Daoy (cell line): ENCODE measurements at regions not wholly inside any gene's neighbourhood (a gene's known extent, or its start where the extent isn't known, plus 50 kb on each side); places are given as distances from the start of the nearest gene placed in this dataset.

Experiments used
- DNase-seq: peaks from one replicate; pipeline ENCODE4 v3.0.0-alpha.2; 2015; ENCODE audit warnings: low read depth

DNA sequence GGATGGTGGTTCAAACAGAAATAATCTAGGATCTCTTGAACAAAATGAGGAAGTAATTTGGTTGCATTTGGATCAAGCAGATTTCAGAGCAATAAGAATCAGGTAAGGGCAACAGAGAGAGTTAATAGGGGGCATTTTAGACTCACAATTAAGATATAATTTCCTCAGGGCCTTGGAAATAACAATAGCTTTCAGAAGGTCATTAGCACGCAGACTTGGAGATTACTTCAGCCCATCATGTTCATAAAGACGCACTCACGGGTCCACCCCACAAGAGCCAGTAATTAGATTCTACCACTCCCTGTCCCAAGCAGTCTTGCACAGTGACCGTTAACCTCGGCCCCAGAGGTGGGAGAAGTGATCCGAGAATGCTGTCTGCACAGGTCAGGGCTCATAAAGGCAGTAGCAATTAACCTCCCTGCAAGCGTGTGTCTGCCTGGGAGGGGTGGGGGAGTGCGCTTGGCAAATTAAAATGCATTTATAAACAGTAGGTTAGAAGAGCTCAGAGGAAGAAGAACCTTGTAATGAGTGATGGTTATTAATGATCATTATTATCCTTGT, 125.7 kb upstream of the CCDC196 start:
- no peak for DNase-seq

GRCh38 chr14:66361013-66361412, 125.2 kb upstream of the CCDC196 start:
- DNase-seq: no peak

DNA sequence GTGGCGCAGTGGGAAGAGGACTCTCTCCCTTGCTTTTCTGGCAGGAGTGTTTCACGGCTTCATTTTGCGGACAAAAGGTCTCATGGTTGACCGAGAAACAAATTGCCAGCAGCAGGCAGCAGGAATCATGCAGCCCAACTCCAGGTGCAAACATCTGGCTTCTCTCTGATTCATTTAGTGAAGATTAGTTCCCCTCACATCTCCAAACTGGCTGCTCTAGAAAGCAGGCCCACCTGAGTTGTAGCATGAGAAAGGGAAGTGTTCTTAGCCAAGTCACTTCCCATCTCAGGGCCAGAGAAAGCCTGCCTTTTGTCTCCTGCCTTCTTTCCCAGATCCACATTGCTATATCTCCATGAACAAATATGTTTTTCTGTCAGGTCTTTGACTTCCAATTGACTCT, 120.8 kb upstream of the CCDC196 start:
- DNase-seq: no peak

DNA sequence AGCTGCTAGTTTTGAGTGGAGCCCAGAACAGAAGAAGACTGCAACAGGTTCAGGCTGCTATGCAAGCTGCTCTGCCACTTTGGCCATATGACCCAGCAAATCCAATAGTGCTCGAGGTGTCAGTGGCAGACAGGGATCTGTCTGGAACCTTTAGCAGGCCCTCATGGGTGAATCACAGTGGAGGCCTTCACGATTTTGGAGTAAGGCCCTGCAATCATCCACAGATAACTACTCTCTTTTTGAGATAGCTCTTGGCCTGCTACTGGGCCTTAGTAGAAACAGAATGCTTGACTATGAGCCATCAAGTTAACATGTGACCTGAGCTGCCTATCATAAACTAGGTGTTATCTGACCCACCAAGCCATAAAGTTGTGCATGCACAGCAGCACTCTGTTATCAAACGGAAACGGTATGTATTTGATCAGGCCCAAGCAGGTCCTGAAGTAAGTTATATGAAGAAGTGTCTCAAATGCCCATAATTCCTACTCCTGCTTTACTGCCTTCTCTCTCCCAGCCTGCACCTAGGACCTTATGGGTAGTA, 116.9 kb upstream of the CCDC196 start:
- DNase-seq: no peak

DNA sequence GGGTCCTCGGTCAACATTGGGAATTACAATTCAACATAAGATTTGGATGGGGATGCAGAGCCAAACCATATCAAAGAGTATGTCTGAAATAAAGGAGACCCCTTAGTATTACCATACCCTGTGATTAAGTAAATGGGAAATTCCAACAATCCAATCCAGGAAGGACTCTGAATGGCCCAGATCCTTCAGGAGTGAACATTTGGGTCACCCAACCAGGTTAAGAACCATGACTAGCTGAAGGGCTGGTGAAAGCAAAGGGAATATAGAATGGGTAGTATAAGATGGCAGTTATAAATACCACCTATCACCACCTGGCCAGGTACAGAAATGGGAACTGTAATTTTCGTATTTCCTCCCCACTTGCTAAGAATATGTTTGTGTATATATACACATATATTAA, 114.4 kb upstream of the CCDC196 start:
- DNase-seq: no peak

DNA sequence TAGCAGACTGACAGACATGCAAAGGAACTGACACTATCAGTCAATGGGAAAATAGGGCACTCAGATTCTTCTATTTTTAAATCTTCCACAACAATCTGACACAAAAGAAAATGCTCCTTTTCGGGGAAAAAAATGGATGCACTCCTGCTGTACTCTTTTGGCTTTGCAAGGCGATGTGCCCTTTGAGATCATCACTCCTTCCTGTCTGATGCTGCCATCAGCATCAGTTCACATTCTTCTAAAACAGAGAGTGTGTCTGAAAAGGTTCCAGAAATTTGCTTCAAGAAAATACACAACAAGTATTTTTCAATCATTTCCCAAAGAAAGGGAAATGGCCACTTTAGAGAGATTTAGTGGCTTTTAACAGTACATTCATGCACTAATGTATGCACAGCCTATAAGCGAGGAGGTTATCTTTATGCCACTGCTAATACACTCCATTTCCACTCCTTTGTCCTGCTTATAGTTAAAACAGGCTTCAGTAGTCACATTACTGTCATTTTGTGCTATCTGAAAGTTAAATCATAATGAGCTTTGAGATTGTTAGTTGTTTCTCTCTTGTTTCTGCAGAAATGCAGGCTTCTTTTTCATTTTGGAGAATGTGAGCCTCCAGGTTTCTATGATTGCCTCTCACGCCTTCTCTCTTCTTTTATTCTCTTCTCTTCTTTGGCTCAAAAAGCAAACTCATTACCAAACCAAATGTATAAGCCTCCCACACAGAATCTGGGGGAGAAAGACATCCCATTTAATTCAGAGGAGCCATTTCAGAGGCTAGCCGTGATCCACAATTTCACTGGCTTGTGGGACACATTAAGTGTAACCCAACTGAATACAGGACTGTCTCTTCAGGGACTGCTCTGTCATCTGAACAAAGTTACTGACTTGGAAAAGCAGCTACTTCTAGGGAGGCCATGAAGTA, 110.9 kb upstream of the CCDC196 start:
- no peak for DNase-seq

- DNase-seq: no peak
Observed at GRCh38 chr14:66377574-66377973, 108.6 kb upstream of the CCDC196 start.

DNA sequence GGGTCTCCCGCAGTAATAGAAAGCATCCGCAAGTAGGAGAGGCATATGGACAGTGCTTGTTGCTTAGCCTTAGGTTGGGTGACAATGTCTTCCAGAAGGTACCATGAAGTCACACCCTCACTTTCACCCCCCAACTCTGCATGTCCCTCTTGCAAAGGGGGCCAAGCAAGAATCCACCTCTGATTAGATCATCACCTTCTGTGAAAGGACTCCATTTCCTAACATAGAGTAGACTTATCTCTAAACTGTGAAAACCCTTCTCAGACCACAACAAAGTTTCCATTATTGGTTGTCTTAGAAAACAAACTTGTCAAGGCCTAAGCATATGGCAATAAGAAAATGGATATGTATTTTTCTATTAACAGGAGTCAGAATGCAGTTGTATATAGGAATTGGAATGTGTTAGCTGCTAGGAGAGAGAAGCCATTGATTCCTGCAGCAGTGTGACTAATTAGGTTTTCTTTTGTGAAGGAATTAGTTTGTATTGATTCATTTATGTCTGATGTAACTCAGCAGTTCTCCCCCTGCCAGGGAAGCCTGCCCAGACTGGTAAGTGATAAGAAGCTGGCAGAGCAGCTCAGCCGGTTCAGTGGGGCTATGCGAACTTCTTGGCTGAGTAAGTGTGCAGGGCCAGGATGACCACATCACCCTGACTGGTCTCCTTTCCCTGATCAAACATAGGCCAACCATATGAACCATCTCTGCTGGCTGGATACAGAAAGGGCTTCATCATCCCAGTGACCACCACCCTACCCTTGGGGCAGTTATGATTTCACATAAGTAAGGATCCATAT, 107.3 kb upstream of the CCDC196 start:
- no peak for DNase-seq

- DNase-seq: no peak
Observed at GRCh38 chr14:66380143-66380542, 106.0 kb upstream of the CCDC196 start.

- DNase-seq: no peak
Observed at GRCh38 chr14:66381755-66382154, 104.4 kb upstream of the CCDC196 start.

DNA sequence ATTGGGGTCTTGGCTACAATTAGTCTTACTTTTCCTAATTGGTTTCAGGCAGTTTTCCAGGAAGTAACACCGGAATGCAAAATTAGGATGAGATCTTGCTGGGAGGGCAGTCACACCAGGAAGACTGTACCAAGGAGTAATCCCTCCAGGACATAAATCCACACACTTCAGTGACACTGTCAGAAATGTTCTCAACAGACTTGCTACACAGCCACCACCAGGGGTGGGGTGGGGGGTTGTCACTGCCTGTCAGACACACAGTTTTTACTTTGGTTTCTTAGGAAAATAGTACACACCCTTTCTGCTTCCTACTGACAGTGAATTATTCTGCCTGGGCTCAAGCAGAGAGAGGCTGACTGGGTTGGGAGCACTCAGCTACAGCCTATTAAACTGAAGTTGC, 102.9 kb upstream of the CCDC196 start:
- no peak for DNase-seq

GRCh38 chr14:66383771-66384170, 102.4 kb upstream of the CCDC196 start:
- no peak for DNase-seq

DNA sequence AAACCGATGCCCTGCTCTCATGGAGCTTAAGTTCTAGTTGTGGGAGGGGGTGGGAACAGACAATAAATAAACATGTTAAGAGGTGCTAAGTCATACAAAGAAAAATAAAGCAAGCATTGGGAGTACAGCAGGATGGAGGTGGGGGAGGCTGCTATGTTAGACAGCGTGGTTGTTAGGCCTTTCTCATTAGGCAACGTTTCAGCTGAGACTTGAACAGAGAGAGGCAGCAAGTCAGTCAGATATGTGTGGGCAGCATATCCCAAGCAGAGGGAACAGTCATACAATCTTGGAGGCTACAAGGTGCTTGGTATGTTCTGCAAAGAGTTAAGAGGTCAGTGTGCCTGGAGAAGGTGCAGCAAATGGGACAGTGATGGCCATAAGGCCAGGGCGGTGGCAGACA, 97.7 kb upstream of the CCDC196 start:
- DNase-seq: no peak

DNA sequence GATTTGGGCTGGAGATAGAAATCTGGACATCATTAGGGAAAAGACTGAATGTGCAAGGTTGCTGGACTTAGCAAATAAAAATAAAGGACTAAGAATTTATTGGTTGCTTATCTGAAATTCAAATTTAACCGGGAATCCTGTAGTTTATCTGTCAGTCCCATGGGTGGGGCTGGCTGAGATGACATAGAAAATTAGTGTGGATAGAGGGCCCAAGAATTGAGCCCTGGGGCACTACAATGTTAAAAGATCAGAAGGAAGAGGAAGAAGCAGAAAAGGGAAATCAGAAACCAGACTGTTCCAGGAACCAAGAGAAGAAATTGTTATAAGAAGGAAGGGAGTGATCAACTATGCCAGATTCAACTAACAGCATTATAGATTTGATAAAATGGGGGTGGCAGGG, 96.7 kb upstream of the CCDC196 start:
- no peak for DNase-seq

GRCh38 chr14:66395300-66395699, 90.9 kb upstream of the CCDC196 start:
- DNase-seq: no peak

DNA sequence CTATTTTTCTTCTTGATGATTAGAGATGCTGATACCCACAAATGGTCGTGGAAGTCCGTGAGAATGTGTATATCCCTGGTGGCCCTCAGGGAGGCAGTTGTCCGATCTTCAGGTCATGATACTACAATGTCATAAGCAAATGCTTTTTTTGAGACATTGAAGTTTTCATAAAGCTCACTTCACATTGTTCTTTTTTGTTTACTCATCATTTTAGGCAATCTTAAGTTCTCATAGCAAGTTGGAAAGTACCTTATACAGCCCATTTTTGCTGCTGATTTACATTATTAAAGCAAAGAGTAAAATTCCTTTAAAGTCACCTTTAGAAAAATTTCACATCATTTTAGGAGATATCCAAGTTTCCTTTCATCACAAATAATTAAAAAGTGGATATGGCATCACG, 90.0 kb upstream of the CCDC196 start:
- no peak for DNase-seq

DNA sequence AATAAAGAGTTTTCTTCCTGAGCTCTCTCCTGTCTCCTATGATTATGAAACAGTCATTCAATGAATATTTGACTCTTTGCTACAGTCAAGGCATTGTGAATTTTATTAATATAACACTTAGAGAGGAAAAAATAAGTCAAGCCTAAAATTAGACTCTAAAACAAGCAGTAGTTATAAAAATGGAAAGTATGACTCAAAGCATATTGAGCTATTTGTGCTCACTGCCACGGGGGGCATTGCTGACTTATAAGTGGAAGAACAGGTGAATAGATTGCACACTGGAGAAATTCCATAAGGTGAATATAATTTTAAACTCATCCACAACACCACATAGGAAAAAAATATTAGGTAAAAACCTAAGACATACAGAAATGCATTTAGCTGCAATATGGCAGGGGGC, 87.7 kb upstream of the CCDC196 start:
- no peak for DNase-seq

DNA sequence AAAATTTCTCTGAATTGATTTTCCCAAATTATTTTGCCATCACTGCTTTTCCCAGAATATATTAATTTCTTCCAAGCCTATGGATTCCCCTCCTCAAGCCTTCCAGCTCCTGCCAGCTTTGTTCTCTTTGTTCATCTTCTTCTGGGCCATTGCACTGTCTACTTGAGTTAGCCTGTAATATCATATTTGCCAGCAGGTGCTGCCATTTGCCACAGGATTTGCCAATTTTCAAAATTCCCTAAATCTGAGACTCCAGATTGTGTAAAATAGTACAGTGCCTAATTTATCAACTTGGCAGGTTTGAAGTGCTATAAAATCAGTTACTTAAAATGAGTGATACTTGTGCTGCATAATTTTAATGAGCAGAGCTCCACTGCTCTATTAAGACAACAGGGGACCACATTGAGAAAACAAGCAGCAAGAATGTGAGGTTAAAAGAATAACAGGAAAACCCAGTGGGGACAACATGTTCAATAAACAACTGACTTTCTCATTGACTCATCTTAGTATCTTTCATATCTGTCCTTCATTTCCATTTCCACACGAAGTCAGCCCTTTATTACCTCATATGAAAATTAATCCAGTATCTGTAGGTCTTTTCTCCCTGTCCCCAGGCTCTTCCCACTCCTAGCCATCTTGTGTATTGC, 84.6 kb upstream of the CCDC196 start:
- no peak for DNase-seq

DNA sequence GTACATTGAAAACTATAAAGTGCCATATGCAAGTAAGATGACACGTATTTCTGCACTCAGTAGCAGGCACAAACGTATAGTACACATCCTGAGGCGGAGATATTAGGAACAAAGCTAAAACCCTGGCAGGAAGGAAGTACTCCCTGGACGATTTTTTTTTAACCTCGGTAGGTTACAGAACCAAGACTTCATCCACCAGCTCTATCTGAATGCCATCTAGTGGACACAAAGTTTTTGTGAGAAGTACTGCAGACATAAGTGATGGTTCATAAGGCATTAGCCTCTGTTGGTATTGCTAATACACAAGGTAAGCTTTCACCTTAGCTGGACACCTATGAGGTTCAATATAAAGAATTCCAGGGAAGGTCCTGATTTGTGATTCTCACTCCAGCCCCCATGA, 83.0 kb upstream of the CCDC196 start:
- peak; percentile 21 for DNase-seq

GRCh38 chr14:66404051-66404545, 82.1 kb upstream of the CCDC196 start:
- no peak for DNase-seq

GRCh38 chr14:66405158-66405557, 81.0 kb upstream of the CCDC196 start:
- peak; percentile 51 for DNase-seq

GRCh38 chr14:66413901-66414300, 72.3 kb upstream of the CCDC196 start:
- no peak for DNase-seq
